Effector CD8-positive, alpha-beta T cell (primary cell): ENCODE measurements at regions not wholly inside any gene's neighbourhood (a gene's known extent, or its start where the extent isn't known, plus 50 kb on each side); places are given as distances from the start of the nearest gene placed in this dataset.
"Not testable (repeated sequence)": the region's sequence is repeated elsewhere in the genome, so short reads cannot be mapped to it uniquely, and the experiment has no call there.

Experiments
- DNase-seq: peaks from one replicate; lab custom pipeline; 2025; lab: John Stamatoyannopoulos, UW

DNA sequence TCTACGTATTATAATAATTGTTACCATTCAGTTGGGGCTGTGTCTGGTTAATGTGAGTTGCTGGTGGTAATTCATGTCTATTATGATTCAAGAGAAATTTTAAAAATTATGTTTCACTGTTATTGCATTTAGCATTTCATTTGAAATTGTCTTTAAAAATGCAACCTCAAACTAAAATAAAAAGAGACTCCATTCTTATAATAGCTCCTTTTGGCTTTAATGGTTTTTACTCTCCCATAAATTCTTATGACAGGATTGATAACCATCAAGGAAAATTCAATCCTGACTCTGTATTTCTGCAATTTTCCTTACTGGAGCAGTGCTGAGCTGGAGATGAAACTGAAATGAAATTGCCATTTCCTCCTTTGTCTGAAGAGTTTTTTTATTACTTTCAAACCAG, 262.7 kb downstream of the REEP3 start:
- DNase-seq: no peak

DNA sequence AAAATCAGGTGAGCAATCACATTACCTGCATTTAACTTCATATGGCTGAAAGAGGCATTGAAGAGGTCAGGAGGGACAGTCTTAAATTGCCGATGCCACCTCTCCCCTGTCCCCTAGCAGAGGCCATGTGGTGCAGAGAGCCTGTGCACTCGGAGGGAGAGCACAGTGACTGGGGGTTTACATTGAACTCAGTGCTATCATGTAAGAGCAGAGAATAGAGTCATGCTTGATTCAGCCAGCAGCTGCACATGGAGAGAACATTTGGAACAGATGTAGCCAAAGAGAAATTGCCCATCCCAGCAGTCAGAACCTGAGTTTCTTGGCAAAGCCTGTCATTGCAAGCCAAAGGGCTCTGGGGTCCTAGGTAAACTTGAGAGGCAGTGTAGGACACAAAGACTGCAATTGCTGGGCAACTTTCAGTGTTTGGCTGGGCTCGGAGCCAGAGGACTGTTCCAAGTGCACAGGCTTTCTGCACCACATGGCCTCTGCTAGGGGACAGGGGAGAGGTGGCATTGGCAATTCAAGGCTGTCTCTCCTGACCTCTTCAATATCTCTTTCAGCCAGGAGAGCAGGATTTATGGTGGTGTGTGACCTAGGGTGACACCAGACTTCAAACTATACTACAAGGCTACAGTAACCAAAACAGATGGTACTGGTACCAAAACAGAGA, 267.1 kb downstream of the REEP3 start:
- DNase-seq: no peak

DNA sequence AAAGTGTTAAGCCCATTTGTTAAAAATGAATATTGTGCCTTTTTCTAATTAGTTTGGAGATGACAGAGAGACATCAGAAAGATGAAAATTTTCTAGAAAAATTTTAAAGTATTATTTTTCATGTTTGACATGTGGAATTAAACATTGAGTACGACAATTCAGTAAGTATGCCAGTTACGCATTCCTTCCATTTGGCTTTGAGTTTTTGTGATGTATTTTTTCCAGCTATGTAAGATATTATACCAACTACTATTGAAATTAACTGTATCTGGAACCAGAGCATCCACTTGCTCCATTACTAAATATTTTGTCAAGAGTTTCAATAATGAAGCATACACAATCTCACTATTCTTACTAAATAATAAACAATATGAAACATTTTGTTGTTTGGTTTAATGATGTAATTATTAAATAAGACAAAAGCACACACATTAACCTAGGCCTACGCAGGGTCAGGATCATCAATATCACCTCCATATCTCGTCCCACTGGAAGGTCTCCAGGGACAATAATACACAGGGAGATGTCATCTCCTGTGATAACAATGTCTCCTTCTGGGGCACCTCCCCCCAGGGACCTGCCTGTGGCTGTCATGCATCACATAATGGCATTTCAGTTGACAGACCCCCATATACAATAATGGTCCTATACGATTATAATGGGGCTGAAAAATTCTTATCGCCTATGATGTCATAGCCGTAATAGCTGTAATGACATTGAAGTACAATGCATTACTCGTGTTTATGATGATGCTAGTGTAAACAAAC, 274.1 kb downstream of the REEP3 start:
- no peak for DNase-seq

DNA sequence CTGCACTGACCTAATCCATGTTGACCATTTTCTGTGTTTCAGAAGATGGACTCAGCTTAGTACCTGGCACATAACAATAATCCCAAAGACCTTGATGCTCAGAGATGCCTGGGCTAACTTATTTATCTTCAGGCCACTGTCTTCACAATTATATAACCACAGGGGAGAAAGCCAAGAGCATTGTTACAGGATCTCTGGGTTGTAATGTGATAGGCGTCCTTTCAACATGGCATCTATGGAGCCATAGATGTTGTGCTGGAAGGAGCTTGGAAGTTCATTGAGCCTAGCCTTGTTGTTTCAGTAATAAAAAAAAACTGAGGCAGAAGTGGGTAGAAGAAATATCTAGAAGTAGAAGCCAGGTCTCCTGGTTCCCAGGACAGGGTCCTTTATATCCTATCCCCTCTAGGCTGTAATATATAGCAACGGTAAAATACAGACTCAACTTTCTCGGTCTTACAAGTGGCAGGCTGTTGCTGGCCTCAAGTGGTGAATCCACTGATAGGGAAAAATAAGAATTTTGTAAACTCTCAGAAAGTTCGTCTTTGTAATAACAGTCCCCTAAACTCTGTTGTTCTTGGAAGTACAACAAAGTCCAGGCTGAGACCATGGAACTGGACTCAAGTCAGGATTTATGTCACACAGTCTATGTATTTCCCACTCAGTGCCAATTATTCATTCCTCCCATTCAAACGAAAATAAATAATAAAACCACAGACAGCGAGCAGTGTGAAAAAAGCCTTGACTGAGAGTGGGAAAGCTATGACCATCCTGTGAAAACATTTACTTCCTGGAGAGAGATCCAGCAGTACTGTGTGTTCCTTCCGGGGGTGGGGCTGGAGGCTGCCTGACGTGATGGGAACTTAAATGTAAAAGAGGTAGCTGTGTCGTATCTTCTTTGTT, 277.6 kb downstream of the REEP3 start:
- no peak for DNase-seq

DNA sequence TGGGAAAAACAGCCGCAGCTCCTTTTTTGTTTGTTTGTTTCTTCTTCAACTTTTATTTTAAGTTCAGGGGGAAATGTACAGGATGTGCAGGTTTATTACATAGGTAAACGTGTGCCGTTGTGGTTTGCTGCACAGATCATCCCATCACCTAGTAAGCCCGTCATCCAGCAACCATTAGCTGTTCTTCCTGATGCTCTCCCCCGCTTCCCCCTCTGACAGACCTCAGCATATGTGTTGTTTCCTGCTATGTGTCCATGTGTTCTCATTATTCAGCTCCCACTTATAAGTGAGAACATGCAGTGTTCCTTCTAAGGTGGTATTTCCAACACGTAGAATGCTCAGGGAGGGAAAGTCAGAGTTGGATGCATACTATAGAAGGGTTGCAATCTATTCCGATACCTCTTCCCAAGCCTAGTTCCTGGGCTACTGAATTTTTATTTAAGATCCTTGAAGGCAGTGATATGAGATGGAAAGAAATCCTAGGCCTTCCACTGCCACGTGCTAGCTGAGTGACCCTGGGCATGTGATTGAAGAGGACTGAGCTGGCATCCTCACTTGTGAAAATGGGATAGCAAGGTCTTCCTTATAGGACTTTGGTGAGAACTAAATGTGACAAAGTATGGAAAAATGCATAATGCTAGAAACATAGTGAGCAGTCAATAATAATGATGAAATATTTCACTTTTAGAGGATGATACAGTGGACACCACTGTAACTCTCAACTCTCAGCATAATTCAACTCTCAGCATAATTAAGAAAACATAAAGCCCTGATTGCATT, 278.5 kb downstream of the REEP3 start:
- DNase-seq: no peak

DNA sequence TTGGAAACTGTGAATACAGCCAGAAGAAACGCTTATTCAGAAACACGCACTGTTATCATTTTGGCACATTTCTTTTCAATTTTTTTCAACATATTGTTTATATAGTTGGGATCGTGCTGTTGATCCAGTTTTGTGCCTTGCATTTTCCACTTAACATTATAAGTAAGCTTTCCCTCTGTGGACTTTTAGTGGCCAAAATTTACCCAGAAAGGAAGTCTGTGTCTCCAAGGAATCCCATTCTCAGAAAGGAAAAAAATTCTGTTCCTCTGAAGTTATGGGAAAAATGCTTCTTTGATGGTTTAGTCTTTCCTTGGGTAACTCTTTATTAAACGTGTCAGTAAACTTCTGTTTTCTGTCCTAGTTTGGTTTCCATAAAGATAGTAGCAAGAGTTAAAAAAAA, 280.0 kb downstream of the REEP3 start:
- no peak for DNase-seq

DNA sequence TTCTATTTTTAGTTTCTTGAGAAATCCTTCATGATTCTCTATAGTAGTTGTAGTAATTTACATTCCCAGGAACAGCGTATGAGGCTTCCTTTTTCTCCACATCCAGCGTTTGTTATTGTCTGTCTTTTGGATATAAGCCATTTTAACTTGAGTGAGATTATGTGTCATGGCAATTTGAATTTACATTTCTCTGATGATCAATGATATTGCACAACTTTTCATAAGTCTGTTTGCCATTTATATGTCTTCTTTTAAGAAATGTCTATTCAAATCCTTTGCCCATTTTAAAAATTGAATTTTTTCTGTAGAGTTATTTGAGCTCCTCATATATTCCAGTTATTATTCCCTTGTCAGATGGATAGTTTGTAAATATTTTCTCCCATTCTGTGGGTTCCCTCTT, 285.1 kb downstream of the REEP3 start:
- no peak for DNase-seq

DNA sequence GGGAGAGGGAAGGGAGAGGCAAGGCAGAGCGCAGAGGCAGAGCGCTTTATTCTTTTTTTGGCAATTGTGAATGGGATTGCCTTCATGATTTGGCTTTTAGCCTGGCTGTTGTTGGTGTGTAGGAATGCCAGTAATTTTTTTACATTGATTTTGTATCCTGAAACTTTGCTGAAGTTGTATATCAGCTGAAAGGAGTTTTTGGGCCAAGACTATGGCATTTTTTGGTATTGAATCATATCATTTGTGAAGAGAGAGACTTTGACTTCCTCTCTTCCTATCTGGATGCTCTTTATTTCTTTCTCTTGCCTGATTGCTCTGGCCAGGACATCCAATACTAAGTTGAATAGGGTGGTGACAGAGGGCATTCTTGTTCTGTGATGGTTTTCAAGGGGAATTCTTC, 291.3 kb downstream of the REEP3 start:
- DNase-seq: no peak

DNA sequence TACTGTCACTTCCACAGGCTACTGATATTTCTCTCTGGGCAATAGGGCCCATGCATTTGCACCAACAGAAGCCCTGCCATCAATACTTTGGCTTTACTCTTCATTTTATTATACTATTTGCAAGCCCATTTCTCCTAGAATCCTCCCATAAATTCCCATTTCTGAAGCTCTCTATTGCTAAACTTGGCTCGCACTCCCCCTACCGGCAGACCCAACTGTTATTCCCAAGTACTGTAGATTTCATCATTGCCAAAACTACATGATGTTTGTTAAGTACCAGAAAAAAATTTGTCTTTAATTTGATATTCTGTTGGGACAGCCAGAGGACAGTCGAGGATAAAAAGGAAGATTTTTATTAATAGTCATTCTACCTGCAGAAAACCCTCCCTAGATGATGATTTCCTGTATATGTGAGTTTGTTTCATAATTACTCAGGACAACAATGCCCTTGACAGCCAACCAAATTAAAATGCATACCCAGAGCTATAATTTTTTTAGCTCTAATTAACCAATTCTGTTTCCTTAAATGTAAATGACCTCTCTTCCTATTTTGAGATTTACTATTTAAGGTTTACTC, 298.6 kb downstream of the REEP3 start:
- no peak for DNase-seq

DNA sequence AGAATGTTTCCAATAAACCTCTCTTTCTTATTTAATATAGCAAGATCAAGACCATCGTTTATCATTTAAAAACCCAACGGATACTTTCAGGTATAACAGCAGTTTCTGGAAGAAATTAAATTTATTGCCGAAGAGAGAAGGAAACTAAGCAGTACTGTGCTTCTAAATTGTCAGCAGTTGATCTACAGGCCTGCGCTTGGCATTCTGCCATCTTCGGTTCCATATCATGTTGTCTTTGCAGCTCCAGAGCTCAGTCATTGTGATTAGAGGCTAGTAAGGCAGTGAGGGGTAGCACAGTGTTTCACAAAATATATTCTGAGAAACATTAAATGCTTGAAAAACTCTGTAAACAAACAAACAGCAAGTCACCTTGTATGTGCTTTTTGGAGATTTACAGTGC, 301.3 kb downstream of the REEP3 start:
- DNase-seq: no peak

DNA sequence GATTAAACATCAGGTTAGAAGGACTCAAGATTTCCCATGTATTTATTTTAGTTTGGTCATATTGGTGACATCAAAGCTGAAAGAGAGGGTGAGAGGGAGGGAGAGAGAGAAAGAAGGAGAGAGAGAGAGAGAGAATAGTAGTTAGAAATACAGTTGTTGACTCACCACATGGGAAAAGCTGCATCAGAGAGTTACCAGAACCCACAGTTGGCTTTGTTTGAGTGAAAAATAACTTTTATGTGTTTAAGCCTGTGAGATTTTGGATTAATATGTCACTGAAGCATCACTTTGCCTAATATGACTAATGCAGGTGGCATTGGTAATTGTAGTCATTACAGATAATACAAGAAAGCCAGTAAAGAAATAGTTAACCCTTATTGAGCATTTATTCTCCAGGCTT, 303.9 kb downstream of the REEP3 start:
- no peak for DNase-seq

DNA sequence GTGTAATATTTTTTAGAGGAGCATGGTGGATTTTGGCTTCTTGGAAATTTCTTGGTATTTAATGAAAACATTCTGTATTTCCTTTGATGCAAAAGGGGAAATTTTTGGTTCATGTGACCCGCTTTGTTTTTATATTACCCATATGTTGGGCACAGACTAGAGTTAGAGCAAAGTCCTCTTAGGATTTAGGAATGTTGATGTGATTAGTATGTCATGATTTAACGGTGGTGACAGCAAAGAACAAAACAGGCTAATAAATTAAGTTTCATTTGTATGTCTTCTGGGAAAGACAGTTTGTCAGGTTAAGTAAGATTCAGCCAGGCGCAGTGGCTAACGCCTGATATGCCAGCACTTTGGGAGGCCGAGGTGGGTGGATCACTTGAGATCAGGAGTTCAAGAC, 304.6 kb downstream of the REEP3 start:
- no peak for DNase-seq

DNA sequence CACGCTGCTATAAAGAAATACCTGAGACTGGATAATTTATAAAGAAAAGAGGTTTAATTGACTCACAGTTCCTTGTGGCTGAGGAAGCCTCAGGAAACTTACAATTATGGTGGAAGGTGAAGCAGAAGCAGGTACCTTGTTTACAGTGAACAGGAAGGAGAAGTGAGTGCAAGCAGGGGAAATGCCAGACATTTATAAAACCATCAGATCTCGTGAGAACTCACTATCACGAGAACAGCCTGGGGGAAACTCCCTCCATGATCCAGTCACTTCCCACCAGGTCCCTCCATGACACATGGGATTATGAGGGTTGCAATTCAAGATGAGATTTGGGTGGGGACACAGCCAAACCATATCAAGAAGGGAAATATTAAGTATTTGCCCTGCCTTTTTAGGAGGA, 305.8 kb downstream of the REEP3 start:
- DNase-seq: not testable (repeated sequence)

DNA sequence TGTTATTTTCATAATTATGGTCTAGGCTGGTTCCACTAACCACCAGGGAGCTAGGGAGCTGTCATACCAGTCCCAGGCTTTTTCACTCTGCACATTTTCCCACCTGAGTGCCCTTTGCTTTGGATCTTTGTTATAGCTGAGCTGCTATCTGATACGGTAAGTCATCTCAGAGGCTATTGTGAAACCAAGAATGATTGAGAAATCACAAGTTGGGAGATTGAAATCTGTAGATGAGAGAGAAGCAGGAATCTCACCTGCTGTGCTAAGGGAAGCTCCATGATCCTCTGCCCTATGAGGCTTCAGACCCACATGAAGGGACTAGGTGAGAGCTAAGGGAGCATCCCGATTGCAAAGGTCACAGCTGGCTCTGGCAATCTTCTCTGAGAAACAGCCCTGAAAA, 307.8 kb downstream of the REEP3 start:
- DNase-seq: no peak

DNA sequence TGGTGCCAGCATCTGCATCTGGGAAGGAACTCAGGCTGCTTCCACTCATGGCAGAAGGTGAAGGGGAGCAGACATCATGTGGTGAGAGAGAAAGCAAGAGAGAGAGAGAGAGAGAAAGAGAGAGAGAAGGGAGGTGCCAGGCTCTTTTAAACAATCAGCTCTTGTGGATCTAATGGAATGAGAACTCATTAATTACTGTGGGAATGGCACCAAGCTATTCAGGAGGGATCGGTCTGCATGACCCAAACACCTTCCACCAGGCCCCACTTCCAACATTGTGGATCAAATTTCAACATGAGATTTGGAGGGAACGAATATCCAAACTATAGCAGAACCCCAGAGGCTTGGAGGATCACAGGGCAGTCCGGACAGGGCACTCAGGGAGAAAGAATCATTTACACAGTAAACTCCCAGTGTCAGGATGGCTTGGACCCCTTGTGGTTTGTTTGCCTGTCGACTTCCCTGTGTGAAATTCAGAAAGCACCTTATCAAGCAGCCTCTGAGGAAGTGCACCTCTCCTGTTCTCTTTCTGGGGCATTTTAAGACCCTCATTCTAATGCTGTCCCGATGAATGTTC, 308.5 kb downstream of the REEP3 start:
- DNase-seq: no peak

DNA sequence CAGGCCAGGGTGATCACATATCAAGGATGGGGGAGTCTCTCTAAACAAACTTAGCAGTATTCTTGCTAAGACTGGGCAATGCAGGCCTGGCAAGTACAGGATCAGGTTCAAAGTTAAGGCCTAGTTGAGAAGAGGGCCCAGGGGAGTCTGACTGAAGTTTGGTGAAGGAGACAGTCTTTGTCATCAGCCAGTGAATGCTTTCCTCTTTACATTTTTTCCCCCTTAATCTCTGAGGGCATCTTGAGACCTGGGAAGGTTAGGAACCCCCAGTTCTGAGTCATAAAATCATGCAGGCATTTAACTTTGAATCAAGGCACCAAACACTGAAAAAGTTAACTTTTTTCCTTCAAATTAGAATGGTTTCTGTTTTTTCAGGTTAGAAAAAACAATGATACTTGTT, 311.5 kb downstream of the REEP3 start:
- no peak for DNase-seq

DNA sequence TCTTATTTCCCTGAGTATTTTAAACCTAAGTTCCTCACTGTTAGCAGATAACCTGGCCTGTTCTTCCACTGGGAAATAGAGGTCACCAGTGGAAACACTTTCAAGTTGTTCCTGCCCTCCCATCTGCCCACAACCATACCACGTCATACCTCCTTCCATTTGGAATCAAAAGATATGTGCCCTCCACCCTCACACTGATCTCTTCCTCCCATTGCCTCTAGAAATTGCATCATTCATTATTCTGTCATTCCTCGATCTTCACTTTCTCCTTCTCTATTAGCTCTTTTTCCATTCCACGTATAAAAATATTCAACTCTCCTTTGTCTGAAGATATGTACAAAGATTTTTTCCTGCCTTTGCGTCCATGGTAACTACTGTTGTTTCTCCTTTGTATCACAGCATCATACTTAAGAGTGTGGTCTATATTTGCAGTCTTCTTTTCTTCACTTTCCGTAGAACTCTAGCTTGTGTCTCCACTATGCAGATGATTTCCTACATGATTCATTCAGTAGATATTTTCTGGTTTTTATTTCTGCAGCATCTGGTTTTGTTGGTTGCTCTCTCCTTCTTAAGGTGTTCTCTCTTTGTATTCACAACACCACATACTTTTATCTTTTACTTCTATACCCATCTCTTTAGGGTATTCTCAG, 312.3 kb downstream of the REEP3 start:
- no peak for DNase-seq

DNA sequence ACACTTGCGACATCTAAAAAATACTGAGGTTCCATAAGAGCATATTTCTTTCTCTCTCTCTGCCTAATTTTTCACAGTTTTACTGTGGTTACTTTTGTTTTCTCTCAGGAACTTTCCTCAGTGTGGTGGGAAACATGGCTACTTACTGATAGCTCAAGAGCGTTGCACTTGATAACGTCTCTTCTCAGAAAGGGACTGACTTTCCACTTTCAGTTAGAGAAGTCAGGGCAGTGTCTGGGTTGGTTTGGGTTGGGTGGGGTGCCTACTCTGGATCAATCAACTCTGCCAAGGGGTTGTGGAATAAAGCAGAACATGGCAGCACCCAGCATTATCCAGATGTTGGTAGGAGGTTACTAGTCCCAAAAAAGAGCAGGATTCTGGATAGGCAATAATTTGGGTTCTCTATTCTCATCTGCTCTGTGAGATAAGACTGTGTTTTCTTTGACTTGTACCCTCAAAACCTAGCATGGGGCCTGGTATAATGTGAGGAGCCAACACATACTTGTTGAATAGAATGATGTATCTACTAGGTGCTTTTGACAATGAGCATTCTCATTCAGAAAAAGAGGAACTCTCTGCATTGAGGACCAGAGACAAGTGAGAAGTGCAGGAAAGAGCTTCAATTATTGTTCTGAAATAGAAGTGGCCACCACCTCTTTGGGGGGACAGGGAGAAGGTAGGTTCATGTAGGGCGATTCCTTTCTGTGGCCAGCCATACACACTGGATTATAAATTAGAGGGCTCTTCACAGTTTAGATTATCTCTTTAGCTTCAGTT, 315.7 kb downstream of the REEP3 start:
- DNase-seq: no peak

DNA sequence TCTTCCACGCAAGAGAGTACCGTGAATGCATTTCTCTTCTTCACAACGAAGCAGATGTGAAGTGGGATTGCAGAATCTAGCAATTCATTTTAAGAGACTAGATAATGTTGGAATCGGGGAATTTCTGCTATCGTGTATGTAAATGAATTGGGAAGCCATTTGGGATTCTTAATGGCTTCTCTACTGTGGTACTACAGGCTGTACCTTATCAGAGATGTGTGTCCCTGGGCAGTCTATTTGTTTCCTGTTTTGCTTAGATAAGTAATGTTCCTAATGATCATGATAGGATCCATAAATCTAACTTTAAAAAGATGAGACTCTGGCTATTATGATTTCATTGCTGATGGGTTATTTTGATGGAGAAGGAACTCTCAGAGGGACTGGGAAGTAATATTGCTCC, 320.6 kb downstream of the REEP3 start:
- DNase-seq: no peak

DNA sequence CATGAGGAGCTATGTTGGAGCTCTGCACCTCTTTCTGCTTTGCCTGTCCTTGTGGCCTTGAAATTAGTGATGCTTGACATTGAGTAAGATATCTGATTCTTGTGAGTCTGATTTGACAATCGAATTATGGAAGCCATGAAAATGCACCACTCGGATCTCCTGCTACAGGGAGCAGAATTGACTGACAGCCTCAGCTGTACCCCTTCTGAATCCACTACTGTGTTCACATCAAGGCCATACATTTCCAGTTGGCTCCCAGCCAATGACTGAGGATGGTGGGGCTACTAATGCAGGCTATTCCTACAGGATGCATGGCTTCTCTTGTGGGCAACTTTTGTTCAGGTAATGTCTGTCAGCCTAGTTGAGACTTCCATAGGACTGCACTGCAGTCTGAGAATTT, 321.9 kb downstream of the REEP3 start:
- DNase-seq: no peak
